HepG2 (cell line): ENCODE measurements at regions not wholly inside any gene's neighbourhood (a gene's known extent, or its start where the extent isn't known, plus 50 kb on each side); places are given as distances from the start of the nearest gene placed in this dataset.

Source experiments
- ATAC-seq: fragments of 200-7000 bp; cut with Tn5 transposase; 3 replicates; pipeline ENCODE4 v1.9.1; 2020; ENCODE audit warnings: mild to moderate bottlenecking, moderate library complexity
- BruUV-seq: library from RNA; stranded (reverse); fragments of 400-500 nt; replicated peaks from 2 replicates; lab custom pipeline; 2021; lab: Mats Ljungman, UMichigan
- CTCF ChIA-PET: fragments of 300-600 bp; formaldehyde crosslinking; extraction: SDS; loops from one replicate; lab custom pipeline; 2021; ENCODE audit warnings: low total read pairs, inconsistent platforms, low intra/inter-chr PET ratio; lab: Yijun Ruan, JAX
- POLR2A ChIA-PET: fragments of 350-600 bp; sonication (Branson Sonifier 250); formaldehyde crosslinking; loops from one replicate; lab custom pipeline; 2020; ENCODE audit warnings: antibody characterized with exemption, inconsistent platforms; lab: Yijun Ruan, JAX
- DNase-seq: peaks from one replicate; pipeline ENCODE4 v3.0.0-alpha.2; 2015; ENCODE audit warnings: low spot score
- FAIRE-seq: peaks from 3 replicates; lab custom pipeline; 2011; peaks lifted over from hg19 to GRCh38; lab: Jason Lieb, UNC
- H2AFZ ChIP-seq: one replicate; pipeline ENCODE4 v1.6.1; 2011; ENCODE audit warnings: low read length, inconsistent platforms
- H3K27ac ChIP-seq: fragments of 300-600 bp; 3 replicates; pipeline ENCODE4 v1.8.0; 2011; ENCODE audit warnings: mixed run types, mild to moderate bottlenecking, mixed read lengths, low read length, inconsistent platforms; ENCODE audit not compliant: insufficient read depth; ENCODE audit errors: extremely low read length
- H3K27me3 ChIP-seq, 2 experiments: fragments of 200-600 bp in 1 of 2; 2 replicates in 1 of 2; 3 replicates in 1 of 2; pipeline versions ENCODE4 v1.6.0 to v1.8.0; 2011; ENCODE audit warnings: low read length in 2 of 2, mild to moderate bottlenecking in 2 of 2, moderate library complexity in 2 of 2, inconsistent platforms in 1 of 2; ENCODE audit not compliant: insufficient read depth in 2 of 2, control insufficient read depth in 1 of 2
- H3K36me3 ChIP-seq, 2 experiments: fragments of 200-600 bp in 1 of 2; replicated peaks in 1 of 2; 2 replicates in 1 of 2; 3 replicates in 1 of 2; pipeline versions ENCODE4 v1.5.1 to v1.8.0; 2011; ENCODE audit warnings: low read length in 2 of 2, inconsistent platforms in 1 of 2; ENCODE audit not compliant: insufficient read depth in 2 of 2, control insufficient read depth in 1 of 2
- H3K4me1 ChIP-seq: 2 replicates; pipeline ENCODE4 v1.5.1; 2012; ENCODE audit warnings: low read length, inconsistent platforms; ENCODE audit not compliant: insufficient read depth
- H3K4me2 ChIP-seq: 2 replicates; pipeline ENCODE4 v1.6.0; 2011; ENCODE audit warnings: low read depth, low read length, inconsistent platforms
- H3K4me3 ChIP-seq, 3 experiments: fragments of 200-600 bp in 1 of 3; sonication (generic), shearing (Covaris generic) in 1 of 3; replicated peaks in 1 of 3; 2 replicates each; pipeline ENCODE4 v1.5.1; 2011 to 2016; ENCODE audit warnings: low read length in 3 of 3, inconsistent platforms in 2 of 3, low read depth in 2 of 3, mild to moderate bottlenecking in 2 of 3, control low read depth in 1 of 3, mixed read lengths in 1 of 3; ENCODE audit not compliant: insufficient read depth in 1 of 3
- H3K79me2 ChIP-seq: one replicate; pipeline ENCODE4 v1.6.1; 2011; ENCODE audit warnings: low read length, inconsistent platforms; ENCODE audit not compliant: insufficient read depth
- H3K9ac ChIP-seq: 2 replicates; pipeline ENCODE4 v1.6.0; 2011; ENCODE audit warnings: mild to moderate bottlenecking, low read depth, low read length, inconsistent platforms; ENCODE audit not compliant: insufficient read depth
- H3K9me3 ChIP-seq: 2 replicates; pipeline ENCODE4 v1.5.1; 2012; ENCODE audit warnings: mild to moderate bottlenecking, low read length
- H4K20me1 ChIP-seq: 2 replicates; pipeline ENCODE4 v1.6.0; 2011; ENCODE audit warnings: inconsistent platforms, mild to moderate bottlenecking, low read length, moderate library complexity; ENCODE audit not compliant: insufficient read depth
- ZNF264 ChIP-seq: sonication (generic); formaldehyde crosslinking; IDR thresholded peaks from 2 replicates; pipeline ENCODE4 v1.4.0; 2020; ENCODE audit warnings: missing genetic modification reagents
- ZNF276 ChIP-seq: sonication (generic); formaldehyde crosslinking; IDR thresholded peaks from 2 replicates; pipeline ENCODE4 v1.4.0; 2020; ENCODE audit warnings: mild to moderate bottlenecking, low read depth, missing genetic modification reagents
- ZNF292 ChIP-seq: sonication (generic); formaldehyde crosslinking; IDR thresholded peaks from 2 replicates; pipeline ENCODE4 v1.8.1; 2022; ENCODE audit warnings: mild to moderate bottlenecking, low read depth, missing genetic modification reagents, borderline replicate concordance
- ZNF446 ChIP-seq: sonication (generic); formaldehyde crosslinking; IDR thresholded peaks from 2 replicates; pipeline ENCODE4 v1.5.0; 2020; ENCODE audit warnings: mild to moderate bottlenecking, missing genetic modification reagents
- ZNF615 ChIP-seq: sonication (generic); formaldehyde crosslinking; IDR thresholded peaks from 2 replicates; pipeline ENCODE4 v1.5.0; 2020; ENCODE audit warnings: mild to moderate bottlenecking, missing genetic modification reagents, borderline replicate concordance
- ZNF75D ChIP-seq: sonication (generic); formaldehyde crosslinking; IDR thresholded peaks from 2 replicates; pipeline ENCODE4 v1.8.1; 2023; ENCODE audit warnings: missing genetic modification reagents, mild to moderate bottlenecking, borderline replicate concordance
- whole genome bisulfite sequencing: methylation state at CpG from one replicate; pipeline ENCODE4 v1.1.6; 2017; ENCODE audit warnings: low lambda C conversion rate; 5-methylcytosine and 5-hydroxymethylcytosine counted together
- in situ Hi-C: cut with HindIII; loops from 2 replicates; pipeline ENCODE4 v1.10.0; 2017; ENCODE audit warnings: low pct_unique_long_range_greater_than_20kb; ENCODE audit not compliant: extremely low pct_ligation_motif_present
- intact Hi-C: fragments of 100-400 bp; cut with micrococcal nuclease; formaldehyde crosslinking; loops from one replicate; pipeline ENCODE4 v1.10.0; 2022; ENCODE audit not compliant: unreplicated experiment
- TF ChIP-seq, protein P1 (sequence below), 2 experiments: sonication (generic) in 1 of 2; formaldehyde crosslinking in 1 of 2; IDR thresholded peaks; 2 replicates each; pipeline versions ENCODE4 v1.6.1 to v1.9.0; 2014 to 2022; ENCODE audit warnings: antibody characterized with exemption in 1 of 2, borderline replicate concordance in 1 of 2, inconsistent platforms in 1 of 2, low read depth in 1 of 2, missing genetic modification reagents in 1 of 2

- TF ChIP-seq, protein P1, sequence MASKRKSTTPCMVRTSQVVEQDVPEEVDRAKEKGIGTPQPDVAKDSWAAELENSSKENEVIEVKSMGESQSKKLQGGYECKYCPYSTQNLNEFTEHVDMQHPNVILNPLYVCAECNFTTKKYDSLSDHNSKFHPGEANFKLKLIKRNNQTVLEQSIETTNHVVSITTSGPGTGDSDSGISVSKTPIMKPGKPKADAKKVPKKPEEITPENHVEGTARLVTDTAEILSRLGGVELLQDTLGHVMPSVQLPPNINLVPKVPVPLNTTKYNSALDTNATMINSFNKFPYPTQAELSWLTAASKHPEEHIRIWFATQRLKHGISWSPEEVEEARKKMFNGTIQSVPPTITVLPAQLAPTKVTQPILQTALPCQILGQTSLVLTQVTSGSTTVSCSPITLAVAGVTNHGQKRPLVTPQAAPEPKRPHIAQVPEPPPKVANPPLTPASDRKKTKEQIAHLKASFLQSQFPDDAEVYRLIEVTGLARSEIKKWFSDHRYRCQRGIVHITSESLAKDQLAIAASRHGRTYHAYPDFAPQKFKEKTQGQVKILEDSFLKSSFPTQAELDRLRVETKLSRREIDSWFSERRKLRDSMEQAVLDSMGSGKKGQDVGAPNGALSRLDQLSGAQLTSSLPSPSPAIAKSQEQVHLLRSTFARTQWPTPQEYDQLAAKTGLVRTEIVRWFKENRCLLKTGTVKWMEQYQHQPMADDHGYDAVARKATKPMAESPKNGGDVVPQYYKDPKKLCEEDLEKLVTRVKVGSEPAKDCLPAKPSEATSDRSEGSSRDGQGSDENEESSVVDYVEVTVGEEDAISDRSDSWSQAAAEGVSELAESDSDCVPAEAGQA (IDR thresholded peaks at IDR 0.05; ENCODE audit: low read depth): no peak
- TF ChIP-seq, protein P1 (CRISPR knock-in tag; IDR thresholded peaks at IDR 0.05; ENCODE audit: borderline replicate concordance): no peak
- TF ChIP-seq ZNF276: no peak
These were observed 1632.8 kb upstream of the CELF4 start (continued) for GRCh38 chr18:39198376-39198775.

GRCh38 chr18:39191931-39192330, 1626.3 kb upstream of the CELF4 start:
- 51% methylated on average over 1 of the region's 1 CpG for WGBS
- H3K9me3 ChIP-seq: no peaks in the 10 kb centered on the region
- ChIA-PET POLR2A (no interaction called here), CTCF (no interaction called here)
- H2AFZ ChIP-seq: no peak overlapping the region
- no peak overlapping the region for H3K4me3 ChIP-seq
- H3K36me3 ChIP-seq: no peaks in the 10 kb centered on the region
- H3K79me2 ChIP-seq: no peaks in the 10 kb centered on the region
- H4K20me1 ChIP-seq: no peaks in the 10 kb centered on the region
- H3K4me1 ChIP-seq: no peaks in the 10 kb centered on the region
- no peak overlapping the region for H3K27ac ChIP-seq
- no peaks in the 10 kb centered on the region for H3K27me3 ChIP-seq
- DNase-seq (no peak), FAIRE-seq (no peak), ATAC-seq (no peak)
- H3K4me2 ChIP-seq: no peak overlapping the region
- no TSS peak for BruUV-seq
- in situ Hi-C loops: no loop called here
- TF ChIP-seq ZNF292: no peak
- TF ChIP-seq ZNF446 (CRISPR knock-in tag): no peak
- no peak for TF ChIP-seq ZNF615 (CRISPR knock-in tag)
- no peak for TF ChIP-seq ZNF75D
- TF ChIP-seq ZNF264: 0 out of 2 replicates have a peak, but pooled peaks have one; percentile 1
- no peak overlapping the region for H3K9ac ChIP-seq
- intact Hi-C loops: no loop called here
